Kidney (tissue), 13 donors: ENCODE measurements at regions not wholly inside any gene's neighbourhood (a gene's known extent, or its start where the extent isn't known, plus 50 kb on each side); places are given as distances from the start of the nearest gene placed in this dataset.

Experiments
- DNase-seq, 5 donors: peaks; one replicate each; pipeline ENCODE4 v3.0.0-alpha.2; 2013 to 2020
- FAIRE-seq: peaks from 2 replicates; lab custom pipeline; 2012; peaks lifted over from hg19 to GRCh38; lab: Jason Lieb, UNC
- H3K27ac ChIP-seq, 2 donors: one replicate each; pipeline ENCODE4 v1.7.0; 2013; ENCODE audit warnings: low read depth in 2 of 2, low read length in 2 of 2, inconsistent platforms in 1 of 2
- H3K27me3 ChIP-seq: one replicate; pipeline ENCODE4 v1.7.1; 2013; ENCODE audit warnings: low read length, inconsistent platforms; ENCODE audit not compliant: control insufficient read depth, insufficient read depth
- H3K36me3 ChIP-seq, 3 donors: one replicate each; pipeline versions ENCODE4 v1.7.0 to v1.7.1; 2013; ENCODE audit warnings: low read length in 3 of 3, control low read depth in 1 of 3, inconsistent platforms in 1 of 3; ENCODE audit not compliant: insufficient read depth in 3 of 3, control insufficient read depth in 2 of 3
- H3K4me1 ChIP-seq, 3 donors: one replicate each; pipeline versions ENCODE4 v1.7.0 to v1.7.1; 2013; ENCODE audit warnings: low read length in 3 of 3, inconsistent platforms in 1 of 3, low read depth in 1 of 3; ENCODE audit not compliant: control insufficient read depth in 2 of 3, insufficient read depth in 2 of 3
- H3K4me3 ChIP-seq, 3 donors: one replicate each; pipeline versions ENCODE4 v1.7.0 to v1.8.1; 2013; ENCODE audit warnings: low read length in 3 of 3, control low read depth in 1 of 3, inconsistent platforms in 1 of 3
- H3K9ac ChIP-seq, 3 donors: one replicate each; pipeline versions ENCODE4 v1.7.0 to v1.7.1; 2013; ENCODE audit warnings: low read length in 3 of 3, control low read depth in 1 of 3, inconsistent platforms in 1 of 3
- H3K9me3 ChIP-seq, 3 donors: one replicate each; pipeline versions ENCODE4 v1.7.0 to v1.7.1; 2013; ENCODE audit warnings: low read length in 3 of 3, control low read depth in 1 of 3, inconsistent platforms in 1 of 3; ENCODE audit not compliant: control insufficient read depth in 2 of 3, insufficient read depth in 1 of 3
- CTCF ChIP-seq: IDR thresholded peaks from 3 replicates; pipeline ENCODE4 v1.5.1; 2012; ENCODE audit warnings: mild to moderate bottlenecking, moderate library complexity, borderline replicate concordance; ENCODE audit not compliant: insufficient read depth; ENCODE audit errors: extremely low read depth
- intact Hi-C: fragments of 100-400 bp; cut with DNase I; formaldehyde crosslinking; loops from one replicate; pipeline ENCODE4 v1.11.1; 2022
- donor health status: control.
- donor health status: control.
- donor health status: control.
- donor health status: control.
- donor health status: control.
- donor health status: DM: yes; HTN: yes; CAD: no.
- donor health status: Normal renal cell carcinoma (clear cell type).

GRCh38 chr5:53427965-53428364 lies 52.5 kb upstream of the FST start:
- DNase-seq (no peak), FAIRE-seq (no peak)
- H3K4me1 ChIP-seq, result no peaks in the 10 kb centered on the region
- no peaks in the 10 kb centered on the region for H3K27me3 ChIP-seq
- no peak overlapping the region for H3K27ac ChIP-seq
- H3K4me3 ChIP-seq, result no peak overlapping the region
- no peak for TF ChIP-seq CTCF
- intact Hi-C loops, result no loop called here
- no peaks in the 10 kb centered on the region for H3K9me3 ChIP-seq
- no peaks in the 10 kb centered on the region for H3K36me3 ChIP-seq
- no peak overlapping the region for H3K9ac ChIP-seq

- intact Hi-C loops, result no loop called here
- no peak for TF ChIP-seq CTCF
These were observed 50.7 kb upstream of the FST start for GRCh38 chr5:53429706-53430105.

GRCh38 chr5:53430618-53431252 lies 49.7 kb upstream of the FST start:
- no peaks in the 10 kb centered on the region for H3K9me3 ChIP-seq
- H3K36me3 ChIP-seq, result no peaks in the 10 kb centered on the region
- H3K4me1 ChIP-seq, result no peaks in the 10 kb centered on the region
- intact Hi-C loops, result no loop called here
- peak; percentile 24 for TF ChIP-seq CTCF
- H3K4me3 ChIP-seq, result no peak overlapping the region
- H3K27ac ChIP-seq, result no peak overlapping the region
- DNase-seq (peak in 1 of 5 donors; percentile 15), FAIRE-seq (no peak)
- H3K9ac ChIP-seq, result no peak overlapping the region
- no peaks in the 10 kb centered on the region for H3K27me3 ChIP-seq

More at GRCh38 chr5:53429706-53430105, 50.7 kb upstream of the FST start:
- no peak overlapping the region for H3K4me3 ChIP-seq
- H3K9me3 ChIP-seq, result no peaks in the 10 kb centered on the region
- no peaks in the 10 kb centered on the region for H3K27me3 ChIP-seq
- no peaks in the 10 kb centered on the region for H3K4me1 ChIP-seq
- DNase-seq, result no peak
- H3K27ac ChIP-seq, result no peak overlapping the region
- no peaks in the 10 kb centered on the region for H3K36me3 ChIP-seq
- no peak overlapping the region for H3K9ac ChIP-seq
- FAIRE-seq, result no peak
